Transverse colon (tissue), 4 donors: ENCODE measurements at regions not wholly inside any gene's neighbourhood (a gene's known extent, or its start where the extent isn't known, plus 50 kb on each side); places are given as distances from the start of the nearest gene placed in this dataset.

Experiments used
- CTCF ChIP-seq, 5 experiments: fragments of 200-600 bp in 3 of 5; fragments of 450-650 bp in 2 of 5; sonication (generic) in 3 of 5; IDR thresholded peaks; 1 replicate in 2 of 5; 2 replicates in 3 of 5; pipeline ENCODE4 v1.5.1; 2016 to 2017; ENCODE audit warnings: antibody characterized with exemption in 5 of 5, inconsistent platforms in 3 of 5, mild to moderate bottlenecking in 2 of 5, moderate library complexity in 1 of 5
- POLR2A ChIP-seq: fragments of 450-650 bp; IDR thresholded peaks from one replicate; pipeline ENCODE4 v1.6.1; 2016; ENCODE audit warnings: antibody characterized with exemption, mild to moderate bottlenecking, moderate library complexity
- POLR2AphosphoS5 ChIP-seq, 3 donors: sonication (generic); formaldehyde crosslinking; IDR thresholded peaks; one replicate each; pipeline ENCODE4 v1.6.1; 2016; ENCODE audit warnings: antibody characterized with exemption in 3 of 3

- TF ChIP-seq POLR2A = no peak
- no peak for TF ChIP-seq POLR2AphosphoS5 (IDR thresholded peaks at IDR 0.05)
- no peak for TF ChIP-seq CTCF (IDR thresholded peaks at IDR 0.05)
Observed at GRCh38 chr21:15430023-15430422, 299.8 kb upstream of the USP25 start.
